HepG2 (cell line): ENCODE measurements at regions not wholly inside any gene's neighbourhood (a gene's known extent, or its start where the extent isn't known, plus 50 kb on each side); places are given as distances from the start of the nearest gene placed in this dataset.

Source experiments
- ATAC-seq: fragments of 200-7000 bp; cut with Tn5 transposase; 3 replicates; pipeline ENCODE4 v1.9.1; 2020; ENCODE audit warnings: mild to moderate bottlenecking, moderate library complexity
- BruUV-seq: library from RNA; stranded (reverse); fragments of 400-500 nt; replicated peaks from 2 replicates; lab custom pipeline; 2021; lab: Mats Ljungman, UMichigan
- CTCF ChIA-PET: fragments of 300-600 bp; formaldehyde crosslinking; extraction: SDS; loops from one replicate; lab custom pipeline; 2021; ENCODE audit warnings: low total read pairs, inconsistent platforms, low intra/inter-chr PET ratio; lab: Yijun Ruan, JAX
- POLR2A ChIA-PET: fragments of 350-600 bp; sonication (Branson Sonifier 250); formaldehyde crosslinking; loops from one replicate; lab custom pipeline; 2020; ENCODE audit warnings: antibody characterized with exemption, inconsistent platforms; lab: Yijun Ruan, JAX
- DNase-seq: peaks from one replicate; pipeline ENCODE4 v3.0.0-alpha.2; 2015; ENCODE audit warnings: low spot score
- FAIRE-seq: peaks from 3 replicates; lab custom pipeline; 2011; peaks lifted over from hg19 to GRCh38; lab: Jason Lieb, UNC
- H2AFZ ChIP-seq: one replicate; pipeline ENCODE4 v1.6.1; 2011; ENCODE audit warnings: low read length, inconsistent platforms
- H3K27ac ChIP-seq: fragments of 300-600 bp; 3 replicates; pipeline ENCODE4 v1.8.0; 2011; ENCODE audit warnings: mixed run types, mild to moderate bottlenecking, mixed read lengths, low read length, inconsistent platforms; ENCODE audit not compliant: insufficient read depth; ENCODE audit errors: extremely low read length
- H3K27me3 ChIP-seq, 2 experiments: fragments of 200-600 bp in 1 of 2; 2 replicates in 1 of 2; 3 replicates in 1 of 2; pipeline versions ENCODE4 v1.6.0 to v1.8.0; 2011; ENCODE audit warnings: low read length in 2 of 2, mild to moderate bottlenecking in 2 of 2, moderate library complexity in 2 of 2, inconsistent platforms in 1 of 2; ENCODE audit not compliant: insufficient read depth in 2 of 2, control insufficient read depth in 1 of 2
- H3K36me3 ChIP-seq, 2 experiments: fragments of 200-600 bp in 1 of 2; replicated peaks in 1 of 2; 2 replicates in 1 of 2; 3 replicates in 1 of 2; pipeline versions ENCODE4 v1.5.1 to v1.8.0; 2011; ENCODE audit warnings: low read length in 2 of 2, inconsistent platforms in 1 of 2; ENCODE audit not compliant: insufficient read depth in 2 of 2, control insufficient read depth in 1 of 2
- H3K4me1 ChIP-seq: 2 replicates; pipeline ENCODE4 v1.5.1; 2012; ENCODE audit warnings: low read length, inconsistent platforms; ENCODE audit not compliant: insufficient read depth
- H3K4me2 ChIP-seq: 2 replicates; pipeline ENCODE4 v1.6.0; 2011; ENCODE audit warnings: low read depth, low read length, inconsistent platforms
- H3K4me3 ChIP-seq, 3 experiments: fragments of 200-600 bp in 1 of 3; sonication (generic), shearing (Covaris generic) in 1 of 3; replicated peaks in 1 of 3; 2 replicates each; pipeline ENCODE4 v1.5.1; 2011 to 2016; ENCODE audit warnings: low read length in 3 of 3, inconsistent platforms in 2 of 3, low read depth in 2 of 3, mild to moderate bottlenecking in 2 of 3, control low read depth in 1 of 3, mixed read lengths in 1 of 3; ENCODE audit not compliant: insufficient read depth in 1 of 3
- H3K79me2 ChIP-seq: one replicate; pipeline ENCODE4 v1.6.1; 2011; ENCODE audit warnings: low read length, inconsistent platforms; ENCODE audit not compliant: insufficient read depth
- H3K9ac ChIP-seq: 2 replicates; pipeline ENCODE4 v1.6.0; 2011; ENCODE audit warnings: mild to moderate bottlenecking, low read depth, low read length, inconsistent platforms; ENCODE audit not compliant: insufficient read depth
- H3K9me3 ChIP-seq: 2 replicates; pipeline ENCODE4 v1.5.1; 2012; ENCODE audit warnings: mild to moderate bottlenecking, low read length
- H4K20me1 ChIP-seq: 2 replicates; pipeline ENCODE4 v1.6.0; 2011; ENCODE audit warnings: inconsistent platforms, mild to moderate bottlenecking, low read length, moderate library complexity; ENCODE audit not compliant: insufficient read depth
- ATF1 ChIP-seq: IDR thresholded peaks from 2 replicates; pipeline ENCODE4 v1.6.1; 2016; ENCODE audit warnings: mild to moderate bottlenecking, control low read depth
- FOXM1 ChIP-seq: sonication (generic); formaldehyde crosslinking; IDR thresholded peaks from 2 replicates; pipeline ENCODE4 v1.5.0; 2020; ENCODE audit warnings: missing genetic modification reagents
- MATR3 ChIP-seq: sonication (generic); formaldehyde crosslinking; IDR thresholded peaks from 2 replicates; pipeline ENCODE4 v1.4.0; 2020; ENCODE audit warnings: missing genetic modification reagents
- NFE2L2 ChIP-seq: fragments of 150-350 bp; IDR thresholded peaks from 2 replicates; pipeline ENCODE4 v1.6.1; 2014; ENCODE audit warnings: low read length
- TEAD3 ChIP-seq: optimal IDR thresholded peaks from 2 replicates; pipeline ENCODE3; 2016; ENCODE audit warnings: borderline replicate concordance
- YEATS4 ChIP-seq: sonication (generic); formaldehyde crosslinking; IDR thresholded peaks from 2 replicates; pipeline ENCODE4 v1.4.0; 2020; ENCODE audit warnings: missing genetic modification reagents, borderline replicate concordance
- ZNF230 ChIP-seq: sonication (generic); formaldehyde crosslinking; IDR thresholded peaks from 2 replicates; pipeline ENCODE4 v1.4.0; 2020; ENCODE audit warnings: mild to moderate bottlenecking, missing genetic modification reagents
- ZNF644 ChIP-seq: IDR thresholded peaks from 2 replicates; pipeline ENCODE4 v1.6.1; 2016; ENCODE audit warnings: low read depth
- ZNF816 ChIP-seq: sonication (generic); formaldehyde crosslinking; IDR thresholded peaks from 2 replicates; pipeline ENCODE4 v1.8.0; 2022; ENCODE audit warnings: missing genetic modification reagents, mild to moderate bottlenecking, borderline replicate concordance
- ZNF891 ChIP-seq: sonication (generic); formaldehyde crosslinking; IDR thresholded peaks from 2 replicates; pipeline ENCODE4 v1.5.0; 2020; ENCODE audit warnings: mild to moderate bottlenecking, missing genetic modification reagents
- WGBS: methylation state at CpG from one replicate; pipeline ENCODE4 v1.1.6; 2017; ENCODE audit warnings: low lambda C conversion rate; 5-methylcytosine and 5-hydroxymethylcytosine counted together
- in situ Hi-C: cut with HindIII; loops from 2 replicates; pipeline ENCODE4 v1.10.0; 2017; ENCODE audit warnings: low pct_unique_long_range_greater_than_20kb; ENCODE audit not compliant: extremely low pct_ligation_motif_present
- intact Hi-C: fragments of 100-400 bp; cut with micrococcal nuclease; formaldehyde crosslinking; loops from one replicate; pipeline ENCODE4 v1.10.0; 2022; ENCODE audit not compliant: unreplicated experiment
- TF ChIP-seq, protein P1 (sequence below): sonication (generic); formaldehyde crosslinking; IDR thresholded peaks from 2 replicates; pipeline ENCODE4 v1.4.0; 2020; ENCODE audit warnings: missing genetic modification reagents, borderline replicate concordance
- TF ChIP-seq, protein P2 (sequence below): sonication (generic); formaldehyde crosslinking; conservative IDR thresholded peaks from 2 replicates; pipeline ENCODE4 v1.4.0; 2020; ENCODE audit warnings: missing genetic modification reagents
- TF ChIP-seq, protein P3 (sequence below), 2 experiments: sonication (generic) in 1 of 2; formaldehyde crosslinking in 1 of 2; IDR thresholded peaks; 2 replicates each; pipeline versions ENCODE4 v1.6.1 to v1.9.0; 2014 to 2022; ENCODE audit warnings: antibody characterized with exemption in 1 of 2, borderline replicate concordance in 1 of 2, inconsistent platforms in 1 of 2, low read depth in 1 of 2, missing genetic modification reagents in 1 of 2
- TF ChIP-seq, protein P4 (sequence below): IDR thresholded peaks from 2 replicates; pipeline ENCODE4 v1.6.1; 2016; ENCODE audit warnings: low read depth, control low read depth

DNA sequence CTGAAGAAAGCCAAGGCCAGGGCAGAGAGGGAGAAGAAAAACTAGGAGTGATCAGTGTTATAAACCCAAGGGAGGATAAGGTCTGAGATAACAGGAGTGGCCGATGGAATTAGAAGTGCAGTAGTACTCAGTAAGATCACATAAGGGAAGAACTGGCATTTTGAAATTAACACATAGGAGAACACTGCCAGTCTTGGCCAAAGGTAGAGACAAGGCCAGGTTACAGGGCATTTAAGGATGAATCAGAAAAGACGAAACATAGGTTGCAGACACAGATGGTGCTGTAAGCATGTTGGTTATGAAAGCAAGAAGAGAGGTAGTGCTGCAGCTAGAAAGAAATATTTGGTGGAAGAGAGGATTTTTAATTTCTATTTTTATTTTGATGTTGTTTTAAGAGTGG is 278.9 kb upstream of the SNX7 start:
- in situ Hi-C loops = no loop called here
- ATAC-seq (no peak), FAIRE-seq (no peak)
- Histone ChIP-seq H3K9ac (no peak overlapping the region), H3K9me3 (no peaks in the 10 kb centered on the region), H3K36me3 (no peaks in the 10 kb centered on the region), H4K20me1 (no peaks in the 10 kb centered on the region), H3K79me2 (no peaks in the 10 kb centered on the region), H3K27ac (no peak overlapping the region), H3K4me3 (no peak overlapping the region), H3K27me3 (no peaks in the 10 kb centered on the region), H2AFZ (no peak overlapping the region)
- BruUV-seq = no TSS peak
- 19% methylated on average over 2 of the region's 2 CpGs for WGBS
- CTCF ChIA-PET = no interaction called here
- TF ChIP-seq ZNF891 (no peak), ZNF230 (no peak), MATR3 (no peak), ATF1 (CRISPR knock-in tag) (no peak), ZNF816 (CRISPR knock-in tag) (no peak), NFE2L2 (no peak), ZNF644 (CRISPR knock-in tag) (no peak), TEAD3 (CRISPR knock-in tag) (no peak), FOXM1 (no peak), YEATS4 (no peak)
- TF ChIP-seq, protein P1, sequence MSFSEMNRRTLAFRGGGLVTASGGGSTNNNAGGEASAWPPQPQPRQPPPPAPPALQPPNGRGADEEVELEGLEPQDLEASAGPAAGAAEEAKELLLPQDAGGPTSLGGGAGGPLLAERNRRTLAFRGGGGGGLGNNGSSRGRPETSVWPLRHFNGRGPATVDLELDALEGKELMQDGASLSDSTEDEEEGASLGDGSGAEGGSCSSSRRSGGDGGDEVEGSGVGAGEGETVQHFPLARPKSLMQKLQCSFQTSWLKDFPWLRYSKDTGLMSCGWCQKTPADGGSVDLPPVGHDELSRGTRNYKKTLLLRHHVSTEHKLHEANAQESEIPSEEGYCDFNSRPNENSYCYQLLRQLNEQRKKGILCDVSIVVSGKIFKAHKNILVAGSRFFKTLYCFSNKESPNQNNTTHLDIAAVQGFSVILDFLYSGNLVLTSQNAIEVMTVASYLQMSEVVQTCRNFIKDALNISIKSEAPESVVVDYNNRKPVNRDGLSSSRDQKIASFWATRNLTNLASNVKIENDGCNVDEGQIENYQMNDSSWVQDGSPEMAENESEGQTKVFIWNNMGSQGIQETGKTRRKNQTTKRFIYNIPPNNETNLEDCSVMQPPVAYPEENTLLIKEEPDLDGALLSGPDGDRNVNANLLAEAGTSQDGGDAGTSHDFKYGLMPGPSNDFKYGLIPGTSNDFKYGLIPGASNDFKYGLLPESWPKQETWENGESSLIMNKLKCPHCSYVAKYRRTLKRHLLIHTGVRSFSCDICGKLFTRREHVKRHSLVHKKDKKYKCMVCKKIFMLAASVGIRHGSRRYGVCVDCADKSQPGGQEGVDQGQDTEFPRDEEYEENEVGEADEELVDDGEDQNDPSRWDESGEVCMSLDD (CRISPR knock-in tag) = no peak
- TF ChIP-seq, protein P2, sequence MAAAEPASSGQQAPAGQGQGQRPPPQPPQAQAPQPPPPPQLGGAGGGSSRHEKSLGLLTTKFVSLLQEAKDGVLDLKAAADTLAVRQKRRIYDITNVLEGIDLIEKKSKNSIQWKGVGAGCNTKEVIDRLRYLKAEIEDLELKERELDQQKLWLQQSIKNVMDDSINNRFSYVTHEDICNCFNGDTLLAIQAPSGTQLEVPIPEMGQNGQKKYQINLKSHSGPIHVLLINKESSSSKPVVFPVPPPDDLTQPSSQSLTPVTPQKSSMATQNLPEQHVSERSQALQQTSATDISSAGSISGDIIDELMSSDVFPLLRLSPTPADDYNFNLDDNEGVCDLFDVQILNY (CRISPR knock-in tag) = no peak
- TF ChIP-seq, protein P3, sequence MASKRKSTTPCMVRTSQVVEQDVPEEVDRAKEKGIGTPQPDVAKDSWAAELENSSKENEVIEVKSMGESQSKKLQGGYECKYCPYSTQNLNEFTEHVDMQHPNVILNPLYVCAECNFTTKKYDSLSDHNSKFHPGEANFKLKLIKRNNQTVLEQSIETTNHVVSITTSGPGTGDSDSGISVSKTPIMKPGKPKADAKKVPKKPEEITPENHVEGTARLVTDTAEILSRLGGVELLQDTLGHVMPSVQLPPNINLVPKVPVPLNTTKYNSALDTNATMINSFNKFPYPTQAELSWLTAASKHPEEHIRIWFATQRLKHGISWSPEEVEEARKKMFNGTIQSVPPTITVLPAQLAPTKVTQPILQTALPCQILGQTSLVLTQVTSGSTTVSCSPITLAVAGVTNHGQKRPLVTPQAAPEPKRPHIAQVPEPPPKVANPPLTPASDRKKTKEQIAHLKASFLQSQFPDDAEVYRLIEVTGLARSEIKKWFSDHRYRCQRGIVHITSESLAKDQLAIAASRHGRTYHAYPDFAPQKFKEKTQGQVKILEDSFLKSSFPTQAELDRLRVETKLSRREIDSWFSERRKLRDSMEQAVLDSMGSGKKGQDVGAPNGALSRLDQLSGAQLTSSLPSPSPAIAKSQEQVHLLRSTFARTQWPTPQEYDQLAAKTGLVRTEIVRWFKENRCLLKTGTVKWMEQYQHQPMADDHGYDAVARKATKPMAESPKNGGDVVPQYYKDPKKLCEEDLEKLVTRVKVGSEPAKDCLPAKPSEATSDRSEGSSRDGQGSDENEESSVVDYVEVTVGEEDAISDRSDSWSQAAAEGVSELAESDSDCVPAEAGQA (IDR thresholded peaks at IDR 0.05; ENCODE audit: low read depth) = no peak
- TF ChIP-seq, protein P3 (CRISPR knock-in tag; IDR thresholded peaks at IDR 0.05; ENCODE audit: borderline replicate concordance) = no peak
- TF ChIP-seq, protein P4, sequence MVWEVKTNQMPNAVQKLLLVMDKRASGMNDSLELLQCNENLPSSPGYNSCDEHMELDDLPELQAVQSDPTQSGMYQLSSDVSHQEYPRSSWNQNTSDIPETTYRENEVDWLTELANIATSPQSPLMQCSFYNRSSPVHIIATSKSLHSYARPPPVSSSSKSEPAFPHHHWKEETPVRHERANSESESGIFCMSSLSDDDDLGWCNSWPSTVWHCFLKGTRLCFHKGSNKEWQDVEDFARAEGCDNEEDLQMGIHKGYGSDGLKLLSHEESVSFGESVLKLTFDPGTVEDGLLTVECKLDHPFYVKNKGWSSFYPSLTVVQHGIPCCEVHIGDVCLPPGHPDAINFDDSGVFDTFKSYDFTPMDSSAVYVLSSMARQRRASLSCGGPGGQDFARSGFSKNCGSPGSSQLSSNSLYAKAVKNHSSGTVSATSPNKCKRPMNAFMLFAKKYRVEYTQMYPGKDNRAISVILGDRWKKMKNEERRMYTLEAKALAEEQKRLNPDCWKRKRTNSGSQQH = no peak
- TF ChIP-seq, all 625 proteins: peak for 0
- intact Hi-C loops = no loop called here
- POLR2A ChIA-PET = no interaction called here
- Histone ChIP-seq H3K4me2 (no peak overlapping the region), H3K4me1 (no peaks in the 10 kb centered on the region)
- DNase-seq = no peak
